HG03575 (cell line): ENCODE measurements at regions not wholly inside any gene's neighbourhood (a gene's known extent, or its start where the extent isn't known, plus 50 kb on each side); places are given as distances from the start of the nearest gene placed in this dataset.
"Not testable (repeated sequence)": the region's sequence is repeated elsewhere in the genome, so short reads cannot be mapped to it uniquely, and the experiment has no call there.

Experiments
- ATAC-seq: cut with Tn5 transposase; IDR thresholded peaks from one replicate; pipeline ENCODE4 v1.9.1; 2021; ENCODE audit not compliant: unreplicated experiment, insufficient number of reproducible peaks, low FRiP score; ENCODE audit errors: extremely low read depth

DNA sequence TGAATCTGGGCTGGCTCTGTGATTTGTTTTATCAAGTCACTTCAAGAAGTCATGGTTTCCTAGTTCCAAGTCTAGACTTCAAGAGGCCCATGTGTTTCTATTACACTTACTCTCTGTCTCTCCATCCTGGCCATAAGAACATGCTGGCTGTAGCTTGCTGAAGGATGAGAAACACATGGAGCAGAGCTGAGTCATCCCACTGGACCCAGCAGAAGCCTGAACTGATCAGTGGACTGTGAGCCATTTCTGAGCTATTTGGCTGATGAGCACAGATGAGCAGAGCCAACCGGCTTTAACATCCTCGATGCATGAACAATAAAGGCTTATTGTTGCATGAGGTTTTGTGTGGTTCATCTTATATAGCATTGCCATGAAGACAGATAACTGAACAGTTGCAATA is 290.6 kb upstream of the BOD1L1 start:
- ATAC-seq = no peak

DNA sequence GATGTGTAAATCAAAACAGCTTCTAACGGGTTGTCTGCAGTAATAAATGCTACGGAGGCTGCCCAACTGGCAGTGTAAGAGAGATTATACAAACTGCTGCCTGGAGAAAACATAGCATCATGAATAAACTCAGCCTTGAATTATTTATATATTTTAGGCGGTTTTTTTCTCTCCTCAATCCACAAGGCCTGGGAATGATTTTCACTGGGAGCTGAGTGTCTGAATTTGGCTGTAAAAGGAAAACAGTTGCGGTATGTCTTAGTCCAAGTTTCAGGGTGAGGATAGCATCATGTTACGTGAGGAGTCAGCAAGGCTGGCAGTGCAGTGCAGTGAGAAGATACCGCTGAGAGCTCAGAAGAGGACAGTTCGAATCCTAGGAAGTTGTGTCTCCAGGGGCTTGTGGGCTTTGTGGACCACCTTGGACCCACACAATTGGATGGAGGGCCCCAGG is 291.5 kb upstream of the BOD1L1 start:
- no peak for ATAC-seq

DNA sequence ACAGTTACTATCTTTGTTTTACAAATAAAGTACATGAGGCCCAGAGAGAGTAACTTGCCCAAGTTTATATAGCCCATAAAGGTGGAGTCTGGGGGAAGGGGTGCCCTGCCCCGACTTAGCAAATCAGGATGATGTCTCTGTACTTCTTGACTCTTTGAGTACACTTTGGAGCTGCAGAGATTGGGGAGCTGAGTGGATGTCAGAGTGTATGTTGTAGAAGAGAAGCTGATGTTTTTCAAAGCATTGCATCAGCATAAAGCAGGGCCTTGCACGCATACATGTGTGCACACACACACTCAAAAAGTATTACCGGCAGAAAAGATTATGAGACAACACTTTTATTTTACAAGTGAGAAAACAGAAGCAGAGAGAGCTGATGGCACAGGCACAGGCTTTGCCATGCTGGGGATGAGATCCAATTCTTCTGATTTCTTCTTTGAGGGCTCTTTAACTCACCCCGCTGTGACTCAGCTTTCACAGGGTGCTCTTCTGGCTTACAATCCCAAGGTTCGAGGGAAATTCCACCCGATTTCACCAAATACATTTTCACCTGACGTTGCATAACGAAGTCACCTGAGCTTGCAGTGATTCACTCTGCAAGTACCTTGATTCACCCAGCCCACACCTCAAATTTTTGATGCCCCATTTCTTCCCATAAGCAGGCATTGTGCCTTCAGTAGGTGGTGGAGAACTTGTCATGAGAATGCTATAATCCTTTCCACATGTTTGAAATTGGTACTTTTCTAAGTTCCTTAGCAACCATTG is 292.8 kb upstream of the BOD1L1 start:
- ATAC-seq = no peak

DNA sequence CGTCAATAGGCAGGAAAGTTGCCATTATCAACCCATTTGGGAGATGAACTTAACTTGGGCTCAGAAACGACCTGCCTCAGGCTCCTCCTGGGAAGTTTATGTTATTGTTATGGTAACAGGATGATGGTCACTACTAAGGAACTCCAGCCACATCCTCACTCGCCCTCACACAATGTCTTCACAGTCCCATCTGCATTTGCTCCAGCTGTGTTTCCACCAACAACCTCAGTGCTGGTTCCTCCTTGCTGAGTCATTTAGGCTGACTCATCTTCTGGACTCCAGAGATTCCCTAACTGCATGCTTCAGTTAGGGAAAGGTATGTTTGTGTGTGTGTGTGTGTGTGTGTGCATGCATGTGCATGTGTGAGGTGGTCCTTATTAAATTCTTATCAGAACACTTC is 293.4 kb upstream of the BOD1L1 start:
- ATAC-seq = no peak

DNA sequence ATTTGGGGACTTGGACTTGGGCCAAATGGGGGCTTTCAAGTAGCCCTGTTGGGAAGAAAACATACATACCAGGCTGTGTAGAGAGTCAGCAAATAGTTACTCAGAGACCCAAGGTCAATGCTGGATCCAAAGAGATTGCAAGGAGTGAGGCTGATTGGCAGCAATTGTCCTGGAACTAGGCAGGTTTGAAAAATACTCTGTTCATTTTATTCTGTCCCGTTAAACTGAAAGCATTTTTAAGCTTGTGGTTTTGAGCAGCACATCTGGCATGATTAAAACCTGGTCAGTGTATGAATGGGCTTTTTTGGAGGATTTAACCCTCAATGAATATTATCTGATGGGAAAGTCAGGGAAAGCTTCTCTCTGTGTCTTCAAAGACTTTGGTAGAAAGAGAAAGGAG is 294.3 kb upstream of the BOD1L1 start:
- no peak for ATAC-seq

DNA sequence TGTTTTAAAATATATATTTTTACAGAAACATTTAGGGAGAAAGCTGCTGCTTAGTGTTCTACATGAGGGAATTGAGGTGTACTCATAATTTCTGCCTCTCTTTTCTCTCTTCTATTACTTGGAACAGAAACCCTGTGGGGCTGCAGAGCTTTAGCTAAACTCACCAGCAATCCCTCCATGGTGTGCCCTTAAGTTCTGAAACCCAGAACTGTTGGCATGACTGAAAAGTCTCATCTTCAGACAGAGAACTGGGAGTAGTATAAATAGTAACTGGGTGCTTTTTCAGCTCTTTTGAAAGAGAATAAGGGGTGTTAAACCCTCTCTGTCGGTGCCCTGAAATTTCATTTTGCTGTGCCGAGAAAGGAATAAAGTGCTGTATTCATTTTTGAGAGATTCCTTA is 294.9 kb upstream of the BOD1L1 start:
- ATAC-seq = no peak

DNA sequence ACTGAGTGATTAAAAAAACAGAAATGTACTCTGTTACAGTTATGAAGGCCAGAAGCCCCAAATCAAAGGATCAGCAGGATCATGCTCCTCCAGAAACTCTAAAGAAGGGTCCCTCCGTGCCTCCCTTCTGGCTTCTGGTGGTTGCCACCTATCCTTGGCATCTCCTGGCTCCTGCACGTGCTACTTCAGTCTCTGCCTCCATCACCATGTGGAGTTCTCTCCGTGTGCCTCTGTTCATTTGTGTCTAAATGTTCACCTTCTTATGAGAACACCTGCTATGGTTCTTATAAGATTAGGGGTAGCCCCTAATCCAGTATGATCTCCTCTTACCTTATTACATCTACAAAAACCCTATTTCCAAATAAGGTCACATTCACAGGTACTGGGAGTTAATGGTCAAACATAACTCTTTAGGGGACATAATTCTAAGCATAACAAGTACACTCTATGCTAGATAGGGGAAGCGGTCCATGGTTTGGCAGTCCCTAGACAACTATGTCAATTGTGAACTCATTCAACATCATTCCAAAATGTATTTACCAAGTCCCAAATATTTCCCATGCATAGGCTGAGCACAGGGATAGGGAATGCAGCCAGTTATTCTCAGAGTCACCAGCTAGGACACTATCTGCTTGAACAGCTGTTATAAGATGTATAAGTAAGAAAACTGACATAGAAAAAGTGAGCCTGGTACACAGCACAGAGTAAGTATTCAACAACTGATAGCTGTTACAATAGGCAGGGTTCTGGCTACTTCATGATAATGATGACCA is 295.5 kb upstream of the BOD1L1 start:
- ATAC-seq = no peak

DNA sequence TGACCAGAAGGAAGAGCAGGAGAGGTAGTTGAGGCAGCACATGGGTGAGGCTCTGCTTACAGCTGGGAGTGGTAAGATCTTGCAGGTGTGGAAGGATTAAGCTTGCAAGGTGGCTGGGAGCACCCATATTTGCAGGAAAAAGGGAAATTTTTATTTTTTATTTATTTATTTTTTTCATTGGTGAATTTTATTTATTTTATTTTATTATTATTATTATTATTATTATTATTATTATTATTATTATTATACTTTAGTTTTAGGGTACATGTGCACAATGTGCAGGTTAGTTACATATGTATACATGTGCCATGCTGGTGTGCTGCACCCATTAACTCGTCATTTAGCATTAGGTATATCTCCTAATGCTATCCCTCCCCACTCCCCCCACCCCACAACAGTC is 297.4 kb upstream of the BOD1L1 start:
- ATAC-seq = not testable (repeated sequence)

DNA sequence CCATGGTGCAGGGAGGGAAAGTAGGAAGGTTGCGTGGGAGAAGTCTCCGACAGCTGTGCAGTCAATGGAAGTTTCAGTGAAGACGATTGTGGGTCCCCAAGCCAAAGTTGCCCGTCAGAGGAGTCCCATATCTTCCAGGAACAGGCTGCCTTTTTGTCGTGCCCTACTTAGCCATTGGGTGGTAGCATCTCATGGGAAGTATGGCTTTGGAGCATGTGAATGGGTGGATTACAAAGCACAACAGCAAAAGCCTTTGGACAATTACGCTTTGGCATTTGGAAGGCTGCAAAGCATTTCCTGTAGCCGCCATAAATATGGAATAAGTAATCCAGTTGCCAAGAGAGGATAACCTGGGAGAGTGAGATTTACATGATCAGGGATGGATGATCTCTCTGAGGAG is 300.7 kb upstream of the BOD1L1 start:
- no peak for ATAC-seq

DNA sequence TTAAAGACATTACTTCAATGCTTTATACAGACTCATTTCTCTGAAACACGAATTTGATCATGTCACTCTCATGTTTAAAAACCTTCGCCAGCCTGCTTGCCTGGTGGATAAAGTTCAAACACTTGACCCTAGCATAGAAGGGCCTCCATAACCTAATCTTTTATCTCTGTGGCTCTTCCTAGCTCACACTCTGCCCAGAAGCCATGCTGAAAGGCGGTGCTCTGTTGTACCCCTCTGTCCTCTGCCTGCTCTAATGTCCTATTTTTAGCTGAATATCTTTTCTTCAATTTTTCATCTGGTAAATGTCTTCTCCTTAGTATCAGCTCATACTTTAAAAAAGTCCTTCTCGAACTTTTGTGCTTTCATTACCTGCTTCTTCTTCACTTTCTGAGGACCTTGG is 302.6 kb upstream of the BOD1L1 start:
- ATAC-seq = no peak

DNA sequence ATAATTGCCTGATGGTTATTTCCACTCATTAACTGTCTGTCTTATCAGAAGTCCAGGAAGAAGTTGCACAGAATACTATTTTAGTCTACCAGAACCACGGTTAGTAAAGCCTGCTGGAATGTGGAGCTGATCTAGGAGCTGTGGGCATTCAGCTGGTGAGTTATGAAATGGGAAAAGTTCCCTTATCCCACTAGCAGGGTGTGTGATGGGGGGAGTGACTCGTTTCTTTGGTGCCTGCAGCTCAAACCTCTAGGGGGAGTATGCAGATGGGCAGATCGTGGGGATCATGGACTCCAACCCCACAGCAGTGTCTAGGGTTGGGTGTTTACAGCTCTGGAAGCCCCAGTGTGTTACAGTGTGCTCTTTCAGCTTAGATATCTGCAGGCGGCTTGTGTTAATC is 305.7 kb upstream of the BOD1L1 start:
- no peak for ATAC-seq

DNA sequence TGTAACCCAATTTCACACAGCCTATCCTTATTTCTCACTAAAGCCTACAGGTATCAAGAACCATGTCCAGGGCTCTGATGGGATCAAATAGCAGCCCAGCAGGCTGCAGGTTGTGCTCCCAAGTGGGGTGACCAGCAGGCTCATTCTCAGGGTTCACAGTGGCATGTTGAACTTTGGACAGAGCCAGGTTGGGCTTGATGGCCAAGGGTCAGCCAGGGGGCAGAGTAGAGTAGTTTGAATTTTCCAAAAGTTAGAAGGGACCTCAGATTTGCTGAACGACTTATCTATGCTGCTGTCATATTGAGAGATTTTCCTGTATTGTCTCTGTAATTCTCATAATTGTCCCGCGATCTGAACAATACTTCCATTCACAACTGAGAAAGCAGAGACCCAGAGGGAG is 310.8 kb upstream of the BOD1L1 start:
- no peak for ATAC-seq

DNA sequence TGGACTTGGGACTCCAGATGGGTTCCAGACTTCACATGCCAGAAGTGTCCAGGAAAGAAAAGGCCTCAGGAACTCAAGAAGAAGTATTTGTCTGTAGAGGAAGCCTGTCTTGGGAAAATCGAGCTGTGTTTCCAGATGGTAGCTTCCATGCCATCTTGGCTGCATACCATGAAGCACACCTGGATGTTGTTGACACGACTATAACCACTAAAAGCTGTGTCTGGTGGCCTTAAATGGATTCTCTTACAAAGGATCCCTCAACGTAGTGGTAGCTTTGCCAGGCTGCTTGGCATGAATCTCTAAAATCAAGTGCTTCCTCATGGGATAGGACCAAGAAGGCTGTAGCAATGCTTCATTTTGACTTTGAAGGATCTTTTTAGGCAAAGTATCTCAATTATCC is 313.4 kb upstream of the BOD1L1 start:
- ATAC-seq = no peak

DNA sequence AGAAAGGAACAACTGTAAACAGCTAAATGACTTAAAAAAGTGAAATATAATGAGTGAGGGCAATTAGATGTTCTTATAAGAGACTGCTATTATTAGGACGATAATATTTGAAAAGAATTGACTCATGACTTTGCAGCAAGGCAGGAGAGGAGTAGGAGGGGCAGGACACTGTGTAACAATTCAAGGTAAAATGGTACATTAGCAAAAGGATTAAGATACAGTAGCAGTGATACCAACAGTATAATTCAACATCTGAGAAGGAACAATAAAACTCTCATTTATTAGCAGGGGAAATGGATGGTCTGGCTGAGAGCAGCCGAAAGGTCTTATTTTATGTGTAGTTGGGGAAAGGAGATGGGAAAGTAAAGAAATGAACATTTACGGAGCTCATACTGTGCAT is 315.5 kb upstream of the BOD1L1 start:
- no peak for ATAC-seq

DNA sequence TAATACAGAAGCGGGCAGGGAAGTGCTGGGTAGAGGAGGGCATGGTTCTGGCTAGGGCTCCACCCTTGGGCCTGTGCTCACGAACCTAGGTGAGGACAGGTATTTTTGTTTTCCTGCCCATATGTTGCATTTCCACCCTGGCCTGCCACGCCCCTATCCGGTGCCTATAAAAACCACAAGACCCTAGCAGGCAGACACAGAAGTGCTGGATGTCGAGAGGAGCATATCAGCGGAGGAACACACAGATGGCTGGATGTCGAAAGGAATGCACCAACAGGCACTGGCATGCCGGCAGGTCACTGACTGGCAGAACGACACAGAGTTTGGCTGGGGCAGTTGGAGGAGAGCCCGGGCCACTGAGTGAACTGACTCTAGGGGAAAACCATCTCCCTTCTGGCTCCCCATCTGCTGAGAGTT is 316.6 kb upstream of the BOD1L1 start:
- no peak for ATAC-seq

DNA sequence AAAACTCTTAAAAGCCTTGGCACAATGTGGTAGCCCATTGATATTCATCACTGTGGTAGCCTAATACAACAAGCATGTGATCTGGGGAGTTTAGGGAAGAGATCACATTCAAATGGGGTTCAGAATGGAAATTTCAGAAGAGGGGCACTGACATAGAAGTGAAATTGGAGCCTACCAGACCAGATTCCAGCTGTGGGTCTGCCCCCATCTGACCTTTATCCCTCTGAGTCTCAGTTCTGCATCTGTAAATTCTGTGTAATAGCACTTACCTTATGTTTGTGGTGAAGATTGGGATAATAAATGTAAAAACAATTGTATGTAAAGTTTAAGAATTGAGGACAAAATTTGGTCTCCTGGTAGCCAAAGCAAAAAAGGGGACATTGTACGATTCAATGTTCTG is 320.4 kb upstream of the BOD1L1 start:
- ATAC-seq = no peak

DNA sequence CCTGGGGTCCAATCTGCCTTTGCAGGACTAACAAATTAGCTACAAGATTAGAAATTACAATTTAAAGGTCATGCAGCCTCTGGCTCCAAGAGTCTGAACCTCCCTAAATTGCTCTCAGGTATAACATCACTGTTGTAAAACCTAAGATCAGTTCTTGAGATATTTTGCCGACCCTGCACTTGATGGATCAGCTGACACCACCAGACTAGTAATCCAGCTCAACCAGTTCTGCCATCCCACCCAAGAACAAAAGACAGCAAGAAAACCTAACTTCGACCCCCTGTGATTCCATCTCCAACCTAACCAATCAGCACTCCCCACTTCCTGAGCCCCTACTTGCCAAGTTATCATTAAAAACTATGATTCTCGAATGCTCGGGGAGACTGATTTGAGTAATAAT is 323.0 kb upstream of the BOD1L1 start:
- ATAC-seq = no peak

DNA sequence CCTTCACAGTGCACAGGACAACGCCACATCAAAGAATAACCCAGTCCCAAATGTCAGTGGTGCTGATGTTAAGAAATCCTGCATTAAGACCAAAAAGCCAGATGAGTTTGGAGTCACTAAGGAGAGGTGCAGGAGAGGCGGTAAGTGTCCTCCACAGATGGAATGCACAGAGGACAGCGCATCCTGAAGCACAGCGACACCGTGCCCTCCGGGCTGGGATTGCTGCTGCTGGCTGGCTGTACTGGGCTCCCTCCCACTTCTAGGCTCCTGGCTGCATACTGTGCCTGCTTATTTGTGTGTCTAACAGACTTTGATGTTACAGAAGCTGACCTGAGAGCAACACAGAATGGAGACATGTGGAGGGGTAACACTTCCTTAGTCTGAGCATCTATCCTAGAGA is 325.6 kb upstream of the BOD1L1 start:
- ATAC-seq = no peak

DNA sequence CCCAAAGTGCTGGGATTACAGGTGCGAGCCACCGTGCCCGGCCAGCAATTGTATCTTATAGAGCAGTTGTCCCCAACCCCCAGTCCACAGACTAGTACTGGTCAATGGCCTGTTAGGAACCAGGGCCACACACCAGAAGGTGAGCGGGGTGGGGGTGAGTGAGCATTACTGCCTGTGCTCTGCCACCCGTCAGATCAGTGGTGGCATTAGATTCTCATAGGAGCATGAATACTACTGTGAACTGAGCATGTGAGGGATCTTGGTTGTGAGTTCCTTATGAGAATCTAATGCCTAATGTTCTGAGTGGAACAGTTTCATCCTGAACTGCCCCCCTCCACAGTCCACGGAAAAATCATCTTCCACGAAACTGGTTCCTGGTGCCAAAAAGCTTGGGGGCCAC is 328.0 kb upstream of the BOD1L1 start:
- no peak for ATAC-seq

DNA sequence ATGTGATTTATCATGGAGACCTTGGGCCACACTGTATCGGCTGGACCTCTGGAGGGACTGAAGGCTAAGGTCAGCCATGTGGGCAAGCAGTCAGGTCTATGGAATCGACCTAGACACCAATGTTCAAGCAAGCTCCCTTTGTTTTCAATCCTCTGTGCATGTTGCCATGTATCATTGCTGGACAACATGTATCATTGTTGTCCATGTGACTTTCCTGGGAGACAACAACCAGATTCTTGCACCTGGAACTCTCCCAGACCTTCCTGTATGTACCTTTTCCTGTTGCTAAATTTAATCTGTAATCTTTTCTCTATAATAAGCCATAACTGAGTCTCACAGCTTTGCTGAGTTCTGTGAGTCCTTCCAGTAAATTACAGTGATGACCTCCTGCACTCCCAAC is 329.4 kb upstream of the BOD1L1 start:
- no peak for ATAC-seq

DNA sequence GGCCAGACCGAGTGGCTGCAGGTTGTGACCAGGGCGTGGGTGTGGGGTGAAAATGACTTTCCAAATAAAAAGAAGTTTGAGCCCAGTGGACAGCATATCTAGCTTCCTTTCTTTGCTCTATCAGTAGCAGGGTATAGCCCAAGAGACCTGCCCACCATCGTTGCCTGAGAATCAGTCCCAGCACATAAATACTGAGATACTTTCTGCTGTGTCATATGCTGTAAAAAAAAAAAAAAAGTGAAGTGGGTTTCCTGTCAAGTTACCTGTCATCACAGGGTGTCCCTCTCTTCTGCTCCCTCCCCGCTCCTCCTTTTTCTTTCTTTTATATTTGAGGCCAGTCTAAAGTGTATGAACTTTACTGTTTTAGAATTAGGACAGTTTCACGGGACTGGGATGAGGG is 330.3 kb upstream of the BOD1L1 start:
- ATAC-seq = no peak
